ENCODE measurements at regions not wholly inside any gene's neighbourhood (a gene's known extent, or its start where the extent isn't known, plus 50 kb on each side); places are given as distances from the start of the nearest gene placed in this dataset.

GRCh38 chr6:168735268-168735949 lies 294.4 kb downstream of the SMOC2 start:
- H3K4me1 ChIP-seq: no peaks in the 10 kb centered on the region
- H3K27ac ChIP-seq: no peak overlapping the region
- no peak for DNase-seq
- H3K36me3 ChIP-seq: no peaks in the 10 kb centered on the region
- no peak overlapping the region for H3K4me3 ChIP-seq
- intact Hi-C loops (cut with DNase I): no loop called here
- H3K27me3 ChIP-seq: no peaks in the 10 kb centered on the region
- TF ChIP-seq POLR2A (IDR thresholded peaks at IDR 0.05) (no peak), CTCF (IDR thresholded peaks at IDR 0.05) (no peak)
- ATAC-seq: no peak
- peaks cover 0 to 23% (median 13%) of the 10 kb centered on the region in 12 donors for H3K9me3 ChIP-seq
- 57 to 65% (median 61%) methylated on average over 6 of the region's 6 CpGs for WGBS, 4 donors

- no peak overlapping the region for H3K4me3 ChIP-seq
- intact Hi-C loops (cut with DNase I): no loop called here
- H3K27ac ChIP-seq: no peak overlapping the region
- no peaks in the 10 kb centered on the region for H3K36me3 ChIP-seq
- no peaks in the 10 kb centered on the region for H3K27me3 ChIP-seq
- no peak for ATAC-seq
- H3K9me3 ChIP-seq: peaks cover 0 to 23% (median 13%) of the 10 kb centered on the region in 12 donors
- DNase-seq: no peak
- 66 to 81% (median 77%) methylated on average over 5 of the region's 5 CpGs for WGBS, 4 donors
- H3K4me1 ChIP-seq: no peaks in the 10 kb centered on the region
- no peak for TF ChIP-seq CTCF (IDR thresholded peaks at IDR 0.05)
- no peak for TF ChIP-seq POLR2A (IDR thresholded peaks at IDR 0.05)
Measured at GRCh38 chr6:168734523-168734922, 293.5 kb downstream of the SMOC2 start.

GRCh38 chr6:168732676-168733075 lies 291.7 kb downstream of the SMOC2 start:
- H3K9me3 ChIP-seq: peaks cover 0 to 7% (median 2%) of the 10 kb centered on the region in 12 donors
- H3K27ac ChIP-seq: no peak overlapping the region
- intact Hi-C loops (cut with DNase I): no loop called here
- no peaks in the 10 kb centered on the region for H3K4me1 ChIP-seq
- no peak overlapping the region for H3K4me3 ChIP-seq
- TF ChIP-seq POLR2A (IDR thresholded peaks at IDR 0.05) (no peak), CTCF (IDR thresholded peaks at IDR 0.05) (no peak)
- DNase-seq (no peak), ATAC-seq (no peak)
- no peaks in the 10 kb centered on the region for H3K27me3 ChIP-seq
- WGBS, 4 donors: 76 to 83% (median 78%) methylated on average over 8 of the region's 8 CpGs
- H3K36me3 ChIP-seq: no peaks in the 10 kb centered on the region

- intact Hi-C loops (cut with DNase I): no loop called here
- H3K4me3 ChIP-seq: no peak overlapping the region
- no peaks in the 10 kb centered on the region for H3K9me3 ChIP-seq
- no peak for TF ChIP-seq CTCF (IDR thresholded peaks at IDR 0.05)
- no peak overlapping the region for H3K27ac ChIP-seq
- no peaks in the 10 kb centered on the region for H3K4me1 ChIP-seq
- no peaks in the 10 kb centered on the region for H3K27me3 ChIP-seq
- DNase-seq (no peak), ATAC-seq (no peak)
- 74 to 79% (median 76%) methylated on average over 14 of the region's 14 CpGs for WGBS, 4 donors
- H3K36me3 ChIP-seq: no peaks in the 10 kb centered on the region
Measured at GRCh38 chr6:168730931-168731716, 290.1 kb downstream of the SMOC2 start.

All from heart left ventricle (tissue), 16 donors.